Fibroblast of skin of left biceps (primary cell): ENCODE measurements at regions not wholly inside any gene's neighbourhood (a gene's known extent, or its start where the extent isn't known, plus 50 kb on each side); places are given as distances from the start of the nearest gene placed in this dataset.

ENCODE experiments used
- DNase-seq, 2 experiments: peaks; one replicate each; pipeline ENCODE4 v3.0.0-alpha.2; 2013; ENCODE audit warnings: low read depth in 2 of 2

DNA sequence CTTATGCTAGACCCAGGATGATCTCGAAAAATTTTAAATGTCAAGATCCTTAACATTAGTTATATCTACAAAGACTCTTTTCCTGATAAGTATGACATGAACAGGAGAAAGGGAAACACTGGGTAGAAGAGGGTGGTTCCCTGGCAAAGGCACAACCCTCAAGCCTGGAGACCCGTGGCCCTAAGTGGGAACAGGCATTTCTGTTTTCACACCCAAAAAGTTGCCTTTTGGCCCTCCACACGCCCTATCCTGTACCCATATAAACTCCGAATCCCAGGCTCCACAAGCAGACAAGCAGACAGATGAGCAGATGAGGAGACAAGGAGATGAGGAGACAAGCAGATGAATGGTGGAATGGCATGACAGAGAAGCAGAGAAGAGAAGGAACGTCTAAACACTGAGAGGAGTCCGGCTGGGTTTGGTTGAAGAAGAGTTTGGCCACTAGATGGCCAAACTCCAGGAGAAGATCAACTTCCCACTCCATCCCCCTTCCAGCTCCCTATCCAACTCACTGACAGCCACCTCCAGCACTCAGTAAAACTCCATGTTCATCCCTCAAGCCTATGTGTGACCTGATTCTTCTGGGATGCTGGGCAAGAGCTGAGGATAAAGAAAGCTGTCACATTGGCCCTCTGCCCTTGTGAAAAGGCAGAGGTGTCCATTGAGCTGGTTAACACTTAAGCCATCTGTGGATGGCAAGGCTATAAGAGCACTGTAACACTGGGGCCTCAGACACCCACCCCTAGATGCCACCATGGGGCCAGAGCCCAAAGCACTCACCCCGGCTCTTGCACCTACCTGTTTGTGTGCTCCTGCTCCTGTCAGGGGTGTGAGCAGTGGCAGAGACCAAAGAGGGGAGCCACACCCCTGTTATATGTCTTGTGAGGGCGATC lies 139.6 kb upstream of the FAM20A start:
- no peak for DNase-seq

DNA sequence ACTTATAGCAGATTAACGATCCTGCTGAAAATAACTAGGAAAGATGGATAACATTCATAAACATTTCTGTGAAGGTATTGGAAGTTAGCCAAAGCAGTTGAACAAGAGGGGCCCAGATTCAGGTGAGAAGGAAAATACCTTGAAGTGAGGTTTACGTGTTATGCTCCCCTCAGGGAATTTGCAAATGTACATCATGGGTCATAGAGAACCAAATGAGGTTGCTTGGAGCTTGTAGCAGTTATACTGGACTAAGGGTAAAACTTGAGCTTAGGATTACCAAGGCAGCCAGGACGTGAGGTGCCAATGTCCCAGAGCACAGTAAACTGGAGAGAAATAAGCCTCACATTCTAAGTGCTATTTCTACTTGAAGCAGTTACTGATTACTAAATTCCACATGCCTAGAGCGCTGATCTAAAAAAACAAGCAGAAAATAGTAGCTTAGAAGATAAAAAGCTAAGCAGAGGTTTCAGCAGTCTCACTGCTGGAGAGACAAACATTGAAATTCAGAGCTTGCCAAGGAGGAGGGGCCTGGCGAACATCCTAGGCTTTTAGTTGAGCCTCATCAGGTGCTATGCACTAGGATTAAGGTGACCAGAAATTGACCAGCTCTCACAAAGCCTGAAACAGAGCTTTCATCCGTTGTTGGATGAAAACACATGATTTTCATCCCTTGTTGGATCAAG lies 136.7 kb upstream of the FAM20A start:
- DNase-seq: no peak

DNA sequence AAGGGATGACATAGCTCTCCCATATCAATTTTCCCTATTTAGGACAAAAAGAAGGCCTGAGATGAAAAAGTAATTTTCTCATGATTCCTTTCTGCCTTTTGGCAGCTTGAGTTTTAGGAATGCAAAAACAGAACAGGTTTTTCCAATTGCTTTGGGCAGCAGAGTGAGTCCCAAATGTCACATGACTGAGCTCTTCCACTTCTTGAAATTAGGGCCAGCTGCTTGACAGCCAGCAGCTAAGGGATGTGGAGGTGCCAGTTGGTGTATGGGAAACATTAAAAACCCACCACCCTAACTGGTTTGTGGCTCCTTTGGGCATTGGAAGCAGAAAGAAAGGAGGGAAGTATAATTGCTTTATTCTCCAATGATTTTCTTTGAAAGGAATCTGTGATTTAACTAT lies 133.8 kb upstream of the FAM20A start:
- no peak for DNase-seq

DNA sequence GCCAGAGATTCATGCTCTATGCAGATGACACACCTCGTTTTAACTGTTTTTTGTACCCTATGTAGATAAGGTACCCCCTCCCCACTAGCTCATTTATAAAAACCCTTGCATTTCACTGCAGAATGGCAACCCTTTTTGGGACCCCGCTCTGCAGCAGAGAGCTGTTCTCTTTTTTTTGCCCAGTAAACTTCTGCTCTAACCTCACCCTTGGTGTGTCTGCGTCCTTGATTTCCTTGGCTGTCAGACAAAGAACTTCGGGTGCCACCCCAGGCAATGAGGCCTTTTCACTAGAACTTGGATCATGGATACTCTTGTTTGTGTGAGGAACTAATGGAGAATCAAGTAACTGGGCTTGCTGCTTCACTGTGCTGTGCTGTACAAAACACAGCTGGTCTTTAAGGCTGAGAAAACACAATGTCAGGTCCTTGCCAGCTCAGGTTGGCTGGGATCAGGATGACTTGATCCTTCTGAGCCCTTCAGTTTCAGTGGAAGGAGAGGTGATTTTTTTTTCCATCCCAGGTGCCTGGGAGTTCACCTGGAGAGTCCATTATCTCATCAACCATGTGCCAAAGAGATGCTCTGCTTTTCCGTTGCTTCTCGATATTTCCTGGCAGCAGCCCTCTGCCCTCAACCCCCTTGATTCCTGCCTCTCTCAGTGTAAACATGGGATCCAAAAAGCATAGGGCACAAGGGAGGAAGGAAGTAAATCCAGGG lies 133.2 kb upstream of the FAM20A start:
- DNase-seq: no peak

DNA sequence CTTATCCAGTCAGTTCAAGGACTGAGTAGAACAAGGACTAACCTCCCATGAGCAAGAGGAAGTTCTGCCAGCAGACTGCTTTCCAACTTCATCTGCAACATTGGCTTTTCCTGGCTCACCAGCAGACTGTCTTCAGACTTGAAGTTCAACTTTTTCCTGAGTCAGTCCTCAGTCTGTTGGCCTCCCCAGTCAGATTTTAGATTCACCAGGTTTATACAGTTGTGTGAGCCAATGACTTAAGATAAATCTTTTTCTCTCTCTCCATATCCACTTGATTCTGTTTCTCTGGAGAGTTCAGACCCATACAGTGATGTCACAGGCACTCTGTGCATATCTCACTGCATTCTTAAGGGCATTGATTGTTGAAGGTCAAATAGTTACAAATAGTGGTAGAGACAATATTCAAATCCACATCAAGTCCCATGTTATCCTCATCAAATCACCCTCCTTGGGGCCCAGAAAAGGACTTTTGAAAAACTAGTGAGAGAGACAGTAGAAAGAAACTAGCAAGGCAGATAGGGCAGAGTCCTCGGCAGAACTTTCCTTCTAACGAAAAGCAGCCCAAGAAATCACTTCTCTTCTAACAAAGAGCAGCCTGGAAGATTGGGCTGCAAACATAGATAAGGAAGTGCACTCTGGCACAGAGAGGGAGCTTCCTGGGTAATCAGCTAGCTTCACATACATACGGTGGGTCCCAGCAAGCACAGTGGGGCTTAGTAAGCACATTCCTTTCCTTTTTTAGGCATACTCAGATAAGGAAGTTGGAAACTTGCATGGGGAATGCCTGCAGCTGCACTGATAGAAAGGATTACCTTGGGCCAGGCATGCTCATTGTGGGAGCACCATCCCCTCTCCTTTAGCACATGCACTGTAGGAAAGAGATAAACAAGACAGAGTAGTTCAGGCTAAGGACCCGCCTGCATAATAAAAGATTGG lies 132.3 kb upstream of the FAM20A start:
- DNase-seq: peak; percentile 33 to 38

DNA sequence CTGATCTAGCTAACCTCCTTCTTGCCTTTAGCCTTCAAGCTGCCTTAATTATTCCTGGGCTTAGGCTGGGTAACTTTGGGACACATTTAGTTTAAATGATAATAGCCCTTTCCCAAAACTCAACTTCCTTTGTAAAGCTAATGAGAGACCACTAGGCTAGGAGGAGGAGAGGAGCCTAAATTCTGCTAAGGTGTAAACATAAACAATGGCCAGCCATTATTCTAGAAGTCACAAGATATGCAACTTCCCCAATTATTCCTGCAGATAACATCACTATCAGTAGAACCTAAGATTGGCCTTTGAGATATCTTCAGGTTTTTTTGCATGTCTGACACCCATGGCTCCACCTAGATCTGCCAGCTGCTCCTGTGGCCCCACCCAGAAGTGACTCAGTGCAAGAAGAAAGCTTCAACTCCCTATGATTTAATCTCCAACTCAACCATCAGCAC lies 131.2 kb upstream of the FAM20A start:
- no peak for DNase-seq

DNA sequence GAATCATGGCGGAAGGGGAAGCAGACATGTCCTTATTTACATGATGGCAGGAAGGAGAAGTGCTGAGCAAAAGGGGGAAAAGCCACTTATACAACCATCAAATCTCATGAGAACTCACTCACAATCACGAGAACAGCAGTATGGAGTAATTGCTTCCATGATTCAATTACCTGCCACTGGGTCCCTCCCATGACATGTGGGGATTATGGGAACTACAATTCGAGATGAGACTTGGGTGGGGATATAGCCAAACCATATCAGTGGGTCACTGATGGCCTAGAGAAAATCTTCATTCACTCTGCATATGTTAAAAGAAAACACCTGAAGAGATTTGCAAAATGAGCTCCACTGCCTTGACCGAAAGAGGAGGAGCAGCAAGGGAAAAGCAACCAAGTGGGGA lies 130.3 kb upstream of the FAM20A start:
- DNase-seq: no peak

DNA sequence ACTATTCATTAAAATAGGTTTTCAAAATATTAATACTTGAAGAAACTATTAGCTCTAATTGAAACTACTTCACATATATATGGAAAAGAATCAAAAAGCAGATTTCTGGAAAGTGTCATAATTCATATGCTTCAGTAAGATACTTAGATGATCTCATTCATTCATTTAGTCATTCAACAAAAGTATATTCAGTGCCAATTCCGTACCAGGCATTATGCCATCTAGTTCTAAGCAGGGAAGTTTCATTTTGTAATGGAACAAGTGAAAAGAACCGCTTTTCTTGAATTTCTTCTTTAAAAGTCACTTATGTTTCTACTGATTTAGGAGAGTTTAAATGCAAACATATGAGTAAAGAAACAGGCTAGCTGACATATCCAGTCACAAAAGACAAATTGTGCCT lies 118.3 kb upstream of the FAM20A start:
- no peak for DNase-seq

DNA sequence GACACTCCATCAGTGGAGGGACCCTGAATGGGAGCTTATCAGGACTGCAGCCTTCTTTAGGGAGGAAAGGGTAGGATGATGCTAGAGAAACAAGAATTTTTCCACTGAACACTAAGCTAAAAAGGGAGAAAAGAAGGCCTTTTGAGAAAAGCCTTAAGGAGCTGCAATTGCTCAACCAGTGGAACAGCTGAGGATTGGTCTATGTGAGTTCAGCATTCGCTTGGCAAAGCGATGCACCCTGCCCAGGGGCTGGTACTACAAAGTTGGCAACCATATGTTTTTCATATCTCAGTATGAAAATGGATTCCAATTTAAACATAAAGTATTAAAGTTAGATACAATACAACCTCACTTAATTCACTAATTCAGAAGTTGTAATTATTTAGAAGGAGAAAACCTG lies 117.8 kb upstream of the FAM20A start:
- DNase-seq: no peak

DNA sequence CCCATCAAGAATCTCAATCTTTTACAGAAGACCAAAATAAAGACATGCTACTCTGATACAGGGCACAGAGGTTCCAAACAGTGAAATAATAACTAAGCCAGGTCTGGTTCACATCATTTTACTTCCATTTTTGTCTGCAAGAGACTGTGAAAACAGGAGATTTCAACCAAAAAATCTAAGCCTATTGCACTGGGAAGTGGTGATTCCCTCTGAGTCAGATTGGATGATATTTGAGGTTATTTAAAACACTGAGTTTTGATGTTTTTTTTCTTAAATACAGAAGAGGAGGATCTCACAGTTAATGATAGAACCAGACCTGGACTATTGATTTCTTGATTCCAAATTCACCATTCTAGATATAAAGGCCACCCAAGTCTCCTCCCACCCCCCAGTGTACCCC lies 117.3 kb upstream of the FAM20A start:
- DNase-seq: no peak

DNA sequence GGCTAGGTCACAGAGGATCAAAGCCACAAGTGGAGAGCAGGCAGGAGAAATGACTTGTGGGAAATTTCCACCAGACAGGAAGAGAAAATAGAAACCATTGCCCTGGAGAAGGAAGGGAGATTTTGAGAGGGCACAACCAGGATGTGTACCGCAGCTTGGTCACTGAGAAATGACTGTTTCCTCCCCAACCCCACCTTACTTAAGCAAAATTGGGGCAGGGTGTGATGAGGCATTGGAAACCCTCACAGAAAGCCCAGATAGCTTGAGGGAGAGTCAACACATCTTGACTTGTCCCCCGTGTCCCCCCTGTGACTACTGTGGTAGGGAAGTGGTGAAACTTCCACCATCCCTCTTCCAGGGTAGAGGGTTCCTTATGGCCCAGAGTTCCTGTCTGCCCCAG lies 113.5 kb upstream of the FAM20A start:
- no peak for DNase-seq

DNA sequence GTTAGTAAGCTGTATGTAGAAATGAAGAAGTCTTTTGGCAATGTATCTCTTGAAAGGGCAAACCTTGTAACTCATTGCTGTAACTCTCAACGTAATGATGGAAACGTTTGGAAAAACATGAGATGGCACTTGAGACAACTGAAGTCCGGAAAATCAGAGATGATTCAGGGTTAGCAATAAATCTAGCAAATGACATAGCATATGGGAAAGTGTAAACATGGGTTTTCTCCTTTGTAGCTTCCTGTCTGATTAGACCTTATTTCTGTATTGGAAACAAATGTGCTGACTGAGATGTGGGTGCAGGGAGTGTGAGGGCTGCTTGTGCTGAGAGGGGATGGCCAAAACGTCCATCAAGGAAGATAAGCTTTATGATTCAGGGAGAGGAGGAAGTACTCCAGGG lies 110.7 kb upstream of the FAM20A start:
- DNase-seq: peak in 1 of 2 experiments; percentile 38

DNA sequence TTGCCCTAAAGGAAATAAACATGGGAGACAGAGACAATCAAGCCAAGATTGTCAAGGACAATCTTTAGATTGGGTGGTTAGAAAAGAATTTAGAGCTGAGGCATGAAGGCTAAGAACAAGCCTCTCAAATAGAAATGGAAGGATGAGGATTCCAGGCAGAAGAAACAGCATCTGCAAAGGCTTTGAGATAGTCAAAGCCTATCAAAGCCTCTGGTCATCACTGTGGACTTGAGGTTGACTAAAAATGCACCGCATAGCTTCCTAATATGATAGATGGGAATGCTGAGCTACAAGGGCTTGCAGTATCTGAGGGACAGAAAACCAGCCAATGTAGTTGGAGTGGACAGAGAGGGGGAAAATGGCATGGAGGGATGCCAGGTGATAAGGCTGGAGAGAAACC lies 109.8 kb upstream of the FAM20A start:
- DNase-seq: no peak

DNA sequence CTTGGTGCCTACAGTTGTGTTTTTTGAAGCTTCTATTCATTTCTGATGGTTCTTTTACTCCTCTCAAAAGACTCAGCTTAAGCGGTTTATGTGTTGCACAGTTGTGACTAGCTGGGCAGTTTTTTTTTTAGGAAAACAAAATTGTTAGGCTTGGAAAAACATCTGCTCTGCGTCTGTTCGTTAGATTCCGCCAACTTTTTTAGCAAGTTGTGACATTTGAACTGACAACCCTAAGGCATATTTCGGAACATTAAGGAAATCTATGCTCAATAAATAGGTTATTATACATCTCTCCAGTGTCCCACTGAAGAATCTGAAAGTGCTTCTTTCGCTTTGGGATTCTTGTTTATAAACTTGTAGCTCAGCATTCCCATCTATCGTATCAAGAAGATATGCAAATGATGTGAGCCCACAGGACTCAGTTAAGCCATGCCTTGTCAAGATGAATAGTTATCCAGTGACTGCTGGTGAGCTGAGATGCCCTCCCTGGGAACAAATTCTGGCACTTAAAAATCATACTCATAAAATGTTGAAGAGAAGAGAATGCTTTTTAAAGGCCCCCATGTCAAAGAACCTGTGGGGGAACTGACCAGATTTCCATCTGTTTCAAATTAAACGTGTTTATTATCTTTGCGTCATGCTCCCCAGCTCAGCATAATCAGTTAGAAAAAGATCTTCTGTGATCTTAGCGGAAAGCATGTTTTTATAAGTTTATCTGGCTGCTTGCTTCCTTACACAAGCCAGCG lies 109.0 kb upstream of the FAM20A start:
- DNase-seq: peak; percentile 74 to 79

DNA sequence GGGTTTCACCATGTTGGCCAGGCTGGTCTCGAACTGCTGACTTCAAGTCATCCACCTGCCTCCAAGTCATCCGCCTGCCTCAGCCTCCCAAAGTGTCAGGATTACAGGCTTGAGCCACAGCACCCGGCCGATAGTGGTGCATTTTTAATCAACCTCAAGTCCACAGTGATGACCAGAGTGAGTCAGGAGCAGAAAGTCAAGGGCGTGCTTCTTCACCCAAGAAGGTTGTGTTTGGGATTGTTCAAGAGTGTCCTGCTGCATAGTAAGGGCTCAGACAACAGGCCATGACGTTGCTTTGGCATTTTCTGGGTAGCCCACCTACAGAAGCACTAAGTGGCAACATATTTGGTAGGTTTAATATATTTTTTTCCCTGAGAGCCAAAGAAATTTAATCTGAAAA lies 108.3 kb upstream of the FAM20A start:
- no peak for DNase-seq

DNA sequence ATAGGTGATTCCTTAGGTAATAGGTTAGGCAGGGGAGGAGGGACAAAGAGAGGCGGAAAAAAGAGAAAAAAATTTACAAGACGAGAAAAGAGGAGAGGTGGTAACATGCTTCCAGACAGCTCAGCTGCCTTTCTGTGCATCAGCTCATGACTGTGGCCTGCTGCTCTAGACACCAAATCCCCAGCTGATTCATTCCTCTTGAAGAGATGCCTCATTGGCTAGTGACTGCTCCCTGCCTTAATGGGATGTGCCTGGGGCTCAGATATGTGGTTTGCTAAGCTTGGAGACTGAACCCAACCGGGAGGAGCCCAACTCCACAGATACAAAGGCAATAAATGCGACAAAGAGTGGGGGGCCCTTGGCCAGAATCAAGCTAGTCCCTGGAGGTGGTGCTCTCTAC lies 105.9 kb upstream of the FAM20A start:
- peak in 1 of 2 experiments; percentile 58 for DNase-seq

DNA sequence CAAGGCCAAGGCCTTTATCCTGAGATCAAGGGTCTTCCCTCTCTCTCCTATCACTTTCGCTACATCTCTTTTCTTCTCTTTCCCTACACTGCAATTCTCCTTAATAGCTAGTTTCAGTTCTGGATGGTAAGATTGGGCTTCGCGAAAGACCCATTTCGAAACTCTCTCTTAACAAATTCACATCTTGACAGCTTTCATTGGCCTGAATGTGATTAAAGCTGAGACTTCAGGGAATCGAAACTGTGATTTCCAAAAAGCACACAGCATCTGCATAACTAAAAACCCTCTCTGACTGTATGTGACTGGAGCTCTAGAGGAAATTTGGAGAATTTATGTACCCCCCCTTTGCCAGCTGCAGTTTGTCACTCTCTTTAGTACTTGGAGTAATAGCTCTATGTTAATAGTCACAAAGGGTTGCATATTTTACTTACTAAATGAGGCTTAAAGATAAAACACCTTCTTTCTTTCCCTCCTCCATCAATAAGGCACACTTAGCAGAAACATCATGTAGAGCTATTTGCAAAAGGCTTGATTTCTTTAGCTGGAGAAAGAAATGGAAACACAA lies 105.3 kb upstream of the FAM20A start:
- DNase-seq: no peak

DNA sequence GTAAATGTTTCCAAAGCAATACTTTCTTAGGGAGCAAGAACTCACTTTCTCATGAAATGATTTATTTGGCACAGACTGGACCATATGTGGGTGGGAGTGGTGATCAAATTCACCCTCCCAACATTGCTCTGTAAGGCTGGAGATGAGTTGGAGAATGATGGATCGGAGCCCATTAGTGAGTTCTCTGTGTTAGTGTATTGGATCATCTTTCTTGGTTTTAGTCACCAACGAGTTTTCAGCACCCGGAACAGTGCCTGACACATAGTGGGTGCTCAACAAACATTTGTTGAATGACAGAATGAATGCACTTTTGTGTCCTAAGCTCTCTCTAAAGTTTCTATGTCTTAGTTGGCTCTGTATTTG lies 104.5 kb upstream of the FAM20A start:
- no peak for DNase-seq

DNA sequence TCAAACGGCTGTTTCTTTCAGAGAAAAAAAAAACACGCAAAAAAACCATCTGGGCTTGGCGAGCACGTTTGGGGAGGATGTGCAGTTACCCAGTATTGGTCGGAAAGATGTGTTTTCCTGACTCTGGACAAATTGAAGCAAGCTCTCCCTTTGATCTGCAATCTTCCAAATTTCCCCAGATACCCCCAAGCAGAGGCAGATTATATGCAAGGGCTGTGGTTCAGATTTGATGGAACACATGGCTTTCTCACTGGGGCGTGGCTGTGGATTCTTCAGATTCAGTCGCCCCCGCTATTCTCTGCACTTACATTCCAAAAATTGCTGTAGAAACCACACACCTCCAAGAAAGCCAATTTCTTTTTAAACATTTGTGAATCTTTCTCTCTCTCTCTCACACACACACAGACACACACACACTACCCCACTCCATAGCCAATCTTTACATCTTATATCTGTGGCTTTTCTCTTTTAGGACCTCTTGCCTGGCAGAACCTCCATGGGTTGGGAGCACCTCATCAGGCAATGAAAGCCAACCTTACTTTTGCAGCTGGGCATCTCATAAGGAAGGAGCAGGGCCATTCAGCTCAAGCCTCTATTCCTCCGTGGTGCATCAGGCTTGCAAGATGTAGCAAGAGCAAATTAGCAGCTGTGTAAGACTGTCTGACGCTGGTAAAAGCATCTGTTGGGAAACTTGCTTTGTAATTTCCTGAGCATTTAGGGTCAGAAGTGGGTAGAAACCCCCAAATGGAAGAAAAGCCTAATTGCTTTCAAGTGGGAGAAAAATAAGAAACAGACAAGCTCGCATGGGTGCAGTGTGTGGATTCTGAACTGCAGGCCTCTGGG lies 103.9 kb upstream of the FAM20A start:
- peak; percentile 96 for DNase-seq

DNA sequence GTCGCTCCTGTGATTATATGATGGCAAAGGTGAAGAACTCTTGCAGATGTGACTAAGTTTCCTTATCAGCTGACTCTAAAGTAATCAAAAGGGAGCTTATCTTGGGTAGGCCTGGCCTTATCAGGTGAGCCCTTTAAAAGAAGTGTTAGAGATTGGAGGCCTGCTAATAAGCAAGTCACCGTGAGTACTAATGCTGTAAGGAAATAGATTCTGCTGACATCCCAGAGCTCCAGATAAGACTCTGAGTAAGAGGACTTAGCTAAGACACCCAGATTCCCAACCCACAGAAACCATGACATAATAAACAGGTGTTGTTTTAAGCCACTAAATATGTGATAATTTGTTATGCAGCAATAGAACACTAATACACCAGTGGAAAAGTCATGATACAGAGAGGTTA lies 99.9 kb upstream of the FAM20A start:
- DNase-seq: no peak
